Choroid plexus epithelial cell (primary cell): ENCODE measurements at regions not wholly inside any gene's neighbourhood (a gene's known extent, or its start where the extent isn't known, plus 50 kb on each side); places are given as distances from the start of the nearest gene placed in this dataset.

ENCODE experiments used
- DNase-seq: peaks from one replicate; pipeline ENCODE4 v3.0.0-alpha.2; 2010; ENCODE audit warnings: low read depth
- H3K4me3 ChIP-seq: 2 replicates; pipeline ENCODE4 v1.5.1; 2011; ENCODE audit warnings: low read depth, mild to moderate bottlenecking, control low read depth, low read length, moderate library complexity
- TF ChIP-seq, protein P1 (sequence below): conservative IDR thresholded peaks from 2 replicates; pipeline ENCODE4 v1.5.1; 2011; ENCODE audit warnings: low read depth, mild to moderate bottlenecking, control low read depth, inconsistent platforms, low read length, moderate library complexity

DNA sequence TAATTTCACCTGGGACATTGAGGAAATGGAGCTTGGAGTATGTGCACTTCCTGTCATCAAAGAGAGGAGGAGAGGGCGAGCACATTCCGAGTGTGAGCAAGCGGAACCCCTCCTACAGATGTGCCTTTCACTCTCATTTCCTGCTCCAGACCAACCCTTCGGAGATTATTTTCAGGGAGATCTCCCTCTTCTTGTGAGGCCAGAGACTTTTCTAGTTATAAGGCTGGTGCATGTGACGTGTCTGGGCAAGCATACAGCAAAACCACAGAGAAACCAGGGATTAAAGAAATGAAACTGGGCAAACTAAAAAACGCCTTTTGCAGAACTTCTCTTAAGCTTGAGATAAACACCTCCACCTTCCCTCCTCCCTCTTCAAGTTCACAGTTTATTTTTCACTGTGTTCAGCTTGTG, 409.2 kb upstream of the TCF4 start:
- no peak overlapping the region for H3K4me3 ChIP-seq
- TF ChIP-seq, protein P1, sequence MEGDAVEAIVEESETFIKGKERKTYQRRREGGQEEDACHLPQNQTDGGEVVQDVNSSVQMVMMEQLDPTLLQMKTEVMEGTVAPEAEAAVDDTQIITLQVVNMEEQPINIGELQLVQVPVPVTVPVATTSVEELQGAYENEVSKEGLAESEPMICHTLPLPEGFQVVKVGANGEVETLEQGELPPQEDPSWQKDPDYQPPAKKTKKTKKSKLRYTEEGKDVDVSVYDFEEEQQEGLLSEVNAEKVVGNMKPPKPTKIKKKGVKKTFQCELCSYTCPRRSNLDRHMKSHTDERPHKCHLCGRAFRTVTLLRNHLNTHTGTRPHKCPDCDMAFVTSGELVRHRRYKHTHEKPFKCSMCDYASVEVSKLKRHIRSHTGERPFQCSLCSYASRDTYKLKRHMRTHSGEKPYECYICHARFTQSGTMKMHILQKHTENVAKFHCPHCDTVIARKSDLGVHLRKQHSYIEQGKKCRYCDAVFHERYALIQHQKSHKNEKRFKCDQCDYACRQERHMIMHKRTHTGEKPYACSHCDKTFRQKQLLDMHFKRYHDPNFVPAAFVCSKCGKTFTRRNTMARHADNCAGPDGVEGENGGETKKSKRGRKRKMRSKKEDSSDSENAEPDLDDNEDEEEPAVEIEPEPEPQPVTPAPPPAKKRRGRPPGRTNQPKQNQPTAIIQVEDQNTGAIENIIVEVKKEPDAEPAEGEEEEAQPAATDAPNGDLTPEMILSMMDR: no peak
- DNase-seq: no peak

DNA sequence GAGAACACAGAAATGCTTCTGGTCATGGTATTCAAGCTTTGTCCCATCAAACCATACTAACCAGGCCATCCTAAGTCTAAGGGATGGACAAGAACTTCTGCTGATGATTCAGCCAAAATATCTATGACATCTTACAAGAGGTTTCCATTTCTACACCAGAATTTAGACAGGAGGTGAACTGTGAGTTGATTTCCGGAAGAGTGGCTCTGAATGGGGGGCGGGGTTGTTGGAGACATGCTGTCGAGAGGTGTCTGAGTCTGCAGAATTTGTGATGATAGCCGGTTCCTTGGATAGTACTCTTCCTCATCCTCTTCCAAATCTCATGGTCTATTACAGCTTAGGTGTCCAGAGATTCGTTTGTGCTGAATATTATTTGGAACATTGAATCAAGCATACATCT, 408.7 kb upstream of the TCF4 start:
- TF ChIP-seq, protein P1: no peak

DNA sequence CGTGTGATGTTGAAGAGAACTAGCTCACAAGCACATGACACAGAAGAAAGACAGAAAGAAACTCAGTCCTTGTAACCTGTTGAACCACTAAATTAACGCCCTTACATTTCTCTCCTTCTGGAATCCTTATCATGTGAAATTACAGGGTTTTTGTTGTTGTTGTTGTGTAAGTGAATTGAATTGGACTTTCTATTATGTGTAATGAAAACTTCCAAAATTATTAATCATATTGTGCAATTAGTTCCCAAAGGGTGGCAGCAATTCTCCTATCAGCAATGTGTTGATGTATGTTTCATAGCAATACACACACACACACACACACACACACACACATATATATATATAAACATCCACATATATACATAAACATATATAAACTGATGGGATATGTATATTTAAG, 402.2 kb upstream of the TCF4 start:
- H3K4me3 ChIP-seq: no peak overlapping the region
- TF ChIP-seq, protein P1: no peak
- no peak for DNase-seq

More for the DNA sequence above, 408.7 kb upstream of the TCF4 start:
- H3K4me3 ChIP-seq: no peak overlapping the region
- DNase-seq: no peak

DNA sequence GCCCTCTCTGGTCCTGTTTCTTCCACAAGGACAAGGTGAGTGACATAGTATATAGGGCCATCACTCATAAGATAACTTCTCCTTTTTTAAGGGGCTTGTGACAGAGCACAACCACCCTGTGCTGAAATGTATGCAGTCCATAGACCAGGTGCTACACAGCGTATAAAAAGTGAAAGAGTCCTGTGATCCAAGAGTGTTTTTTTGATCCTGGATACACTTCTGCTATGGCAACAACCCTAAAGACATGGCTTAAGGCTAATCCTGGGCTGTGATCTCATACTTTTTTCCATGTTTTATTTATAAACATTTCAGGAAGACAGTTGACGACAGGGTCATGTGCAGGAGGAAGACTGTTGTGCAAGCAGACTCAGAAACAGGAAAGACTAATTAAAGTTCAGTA, 400.5 kb upstream of the TCF4 start:
- no peak overlapping the region for H3K4me3 ChIP-seq
- TF ChIP-seq, protein P1: no peak
- peak; percentile 30 for DNase-seq

DNA sequence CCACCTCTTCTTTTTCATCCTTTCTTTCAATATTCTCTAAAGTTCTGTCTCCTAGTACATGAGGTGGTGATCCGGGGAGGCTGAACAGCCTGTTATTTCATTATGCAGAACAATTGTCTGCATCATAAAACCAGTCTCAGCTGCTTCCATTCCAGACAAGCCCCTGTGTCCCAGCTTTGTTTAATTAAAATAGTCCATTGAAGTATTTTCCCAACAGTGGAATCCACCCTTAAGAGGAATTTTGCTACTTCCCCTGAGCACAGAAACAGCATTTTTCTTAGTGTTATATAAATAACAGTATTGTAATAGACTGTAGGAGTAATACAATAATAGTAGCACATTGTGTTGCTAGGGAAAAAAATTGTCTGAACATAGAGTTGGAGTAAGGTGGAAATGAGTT, 395.4 kb upstream of the TCF4 start:
- H3K4me3 ChIP-seq: no peak overlapping the region
- TF ChIP-seq, protein P1: no peak
- no peak for DNase-seq

DNA sequence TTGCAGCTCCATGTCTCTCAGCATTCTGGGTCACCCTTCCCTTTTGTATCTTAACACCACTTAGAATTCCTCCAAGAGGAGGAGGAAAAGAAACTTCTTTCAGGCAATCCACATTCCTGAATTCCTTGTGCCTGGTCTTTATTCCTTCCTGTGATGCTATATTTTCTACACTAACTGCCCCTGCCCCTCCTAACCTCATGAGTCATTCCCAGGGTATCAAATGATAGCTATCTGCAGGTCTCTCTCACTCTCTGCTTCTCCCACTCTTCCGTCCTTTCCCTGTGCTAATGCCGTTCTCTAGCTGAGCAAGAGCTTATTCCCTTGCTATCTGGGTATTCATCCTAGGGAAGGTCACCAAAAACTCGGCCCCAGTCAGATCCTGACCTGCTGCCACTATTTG, 395.0 kb upstream of the TCF4 start:
- H3K4me3 ChIP-seq: no peak overlapping the region
- no peak for DNase-seq
- TF ChIP-seq, protein P1: no peak

DNA sequence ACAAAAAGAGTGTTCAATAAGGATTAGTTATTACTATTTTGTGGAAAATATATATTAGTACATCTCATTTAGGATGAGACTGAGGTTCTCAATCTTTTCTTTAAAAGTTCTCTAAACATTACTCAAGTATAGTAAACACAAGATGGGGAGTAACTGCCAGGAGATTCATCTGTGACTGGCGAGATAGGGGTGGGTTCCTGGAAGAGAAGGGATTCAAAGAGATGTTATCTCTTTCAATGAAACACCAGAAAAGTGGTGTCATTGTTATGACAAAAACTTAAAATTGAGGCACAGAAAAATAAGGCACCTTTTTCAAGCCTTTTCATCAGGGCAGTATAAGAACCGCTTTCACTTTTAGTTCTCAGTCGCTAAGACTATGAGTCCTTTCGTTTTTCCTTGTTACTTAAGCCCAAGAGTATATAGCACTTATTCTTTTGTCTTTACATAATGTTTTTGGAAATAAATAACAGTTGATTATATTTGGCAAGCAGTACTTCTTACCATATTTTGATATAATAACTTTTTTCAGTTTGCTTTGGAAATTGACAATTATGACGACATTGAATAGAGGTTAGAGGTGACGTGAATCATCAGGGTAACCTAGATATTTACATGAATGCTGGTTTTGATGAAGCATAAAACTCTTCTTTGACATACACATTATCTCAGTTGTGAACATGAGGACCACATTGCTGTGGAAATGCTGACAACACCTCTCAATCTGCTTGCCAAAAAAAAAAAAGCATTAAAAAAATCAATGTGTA, 393.9 kb upstream of the TCF4 start:
- TF ChIP-seq, protein P1: no peak
- H3K4me3 ChIP-seq: no peak overlapping the region
- no peak for DNase-seq
